Psoas muscle (tissue), 7 donors: ENCODE measurements at regions not wholly inside any gene's neighbourhood (a gene's known extent, or its start where the extent isn't known, plus 50 kb on each side); places are given as distances from the start of the nearest gene placed in this dataset.

Experiments used
- ATAC-seq, 4 donors: fragments of 200-7000 bp; cut with Tn5 transposase; one replicate each; pipeline ENCODE4 v1.9.1; 2020; ENCODE audit warnings: moderate library complexity in 3 of 4, mild to moderate bottlenecking in 2 of 4
- DNase-seq, 2 donors: peaks; one replicate each; pipeline ENCODE4 v3.0.0-alpha.2; 2020
- H3K27ac ChIP-seq: fragments of 200-600 bp; one replicate; pipeline ENCODE4 v1.8.0; 2022
- H3K27me3 ChIP-seq, 3 donors: fragments of 200-600 bp in 1 of 3; one replicate each; pipeline versions ENCODE4 v1.6.1 to v1.8.0; 2013 to 2022; ENCODE audit warnings: low read length in 2 of 3, mild to moderate bottlenecking in 2 of 3, moderate library complexity in 1 of 3; ENCODE audit not compliant: insufficient read depth in 3 of 3
- H3K36me3 ChIP-seq, 2 donors: fragments of 200-600 bp in 1 of 2; one replicate each; pipeline versions ENCODE4 v1.6.1 to v1.8.0; 2013 to 2022; ENCODE audit warnings: low read depth in 1 of 2, mild to moderate bottlenecking in 1 of 2, moderate library complexity in 1 of 2; ENCODE audit not compliant: insufficient read depth in 1 of 2
- H3K4me1 ChIP-seq: fragments of 200-600 bp; one replicate; pipeline ENCODE4 v1.8.0; 2022
- H3K4me3 ChIP-seq: fragments of 200-600 bp; one replicate; pipeline ENCODE4 v1.8.0; 2022; ENCODE audit warnings: mild to moderate bottlenecking
- H3K9me3 ChIP-seq: fragments of 200-600 bp; one replicate; pipeline ENCODE4 v1.8.0; 2022
- CTCF ChIP-seq: fragments of 200-600 bp; IDR thresholded peaks from one replicate; pipeline ENCODE4 v1.8.0; 2022; ENCODE audit warnings: antibody characterized with exemption
- WGBS, 3 donors: extraction: QIAGEN DNeasy Blood & Tissue Kit; methylation state at CpG; one replicate each; pipeline versions ENCODE4 v1.1.6 to v1.1.7; 2013; 5-methylcytosine and 5-hydroxymethylcytosine counted together
- intact Hi-C, 2 donors: fragments of 100-400 bp; cut with DNase I; formaldehyde crosslinking; loops; one replicate each; pipeline versions ENCODE4 v1.11.0 to v1.14.2; 2022
- donor health status: healthy with polysubstance abuse.
- donor health status: DM: no; HTN: no; CAD: no; lungs with moderate emphysema.
- donor health status: Bipolar disorder and iron deficiency.
- donor health status: healthy.
- donor health status: DM: yes; HTN: yes; CAD: no.
- donor health status: DM: no; HTN: no; CAD: no.
- donor health status: DM: yes; HTN: yes; CAD: no.

GRCh38 chr10:44662051-44662450 lies 249.1 kb upstream of the TMEM72 start:
- DNase-seq = no peak
- H3K9me3 ChIP-seq = no peaks in the 10 kb centered on the region
- H3K4me3 ChIP-seq = no peak overlapping the region
- H3K4me1 ChIP-seq = no peaks in the 10 kb centered on the region
- TF ChIP-seq CTCF = no peak
- no peak for ATAC-seq
- intact Hi-C loops = no loop called here
- WGBS, 3 donors = 36 to 60% (median 53%) methylated on average over 6 of the region's 6 CpGs
- H3K27ac ChIP-seq = no peak overlapping the region
- no peaks in the 10 kb centered on the region for H3K27me3 ChIP-seq
- no peaks in the 10 kb centered on the region for H3K36me3 ChIP-seq

- no peaks in the 10 kb centered on the region for H3K4me1 ChIP-seq
- no peak for ATAC-seq
- intact Hi-C loops = no loop called here
- H3K4me3 ChIP-seq = no peak overlapping the region
- H3K36me3 ChIP-seq = no peaks in the 10 kb centered on the region
- no peak overlapping the region for H3K27ac ChIP-seq
- DNase-seq = no peak
- no peaks in the 10 kb centered on the region for H3K9me3 ChIP-seq
- no peaks in the 10 kb centered on the region for H3K27me3 ChIP-seq
- no peak for TF ChIP-seq CTCF
Observed at GRCh38 chr10:44668336-44668735, 242.8 kb upstream of the TMEM72 start.

GRCh38 chr10:44671319-44671718 lies 239.8 kb upstream of the TMEM72 start:
- Histone ChIP-seq H3K36me3 (no peaks in the 10 kb centered on the region), H3K27ac (no peak overlapping the region), H3K4me1 (no peaks in the 10 kb centered on the region), H3K9me3 (no peaks in the 10 kb centered on the region), H3K4me3 (no peak overlapping the region), H3K27me3 (no peaks in the 10 kb centered on the region)
- ATAC-seq (no peak), DNase-seq (no peak)
- intact Hi-C loops = no loop called here
- no peak for TF ChIP-seq CTCF

- TF ChIP-seq CTCF = no peak
- DNase-seq = no peak
- H3K9me3 ChIP-seq = no peaks in the 10 kb centered on the region
- no peaks in the 10 kb centered on the region for H3K36me3 ChIP-seq
- H3K27ac ChIP-seq = no peak overlapping the region
- H3K27me3 ChIP-seq = no peaks in the 10 kb centered on the region
- WGBS, 3 donors = 14 to 31% (median 24%) methylated on average over 3 of the region's 3 CpGs
- intact Hi-C loops = no loop called here
- ATAC-seq = no peak
- H3K4me1 ChIP-seq = no peaks in the 10 kb centered on the region
- H3K4me3 ChIP-seq = no peak overlapping the region
Observed at GRCh38 chr10:44673245-44673983, 237.7 kb upstream of the TMEM72 start.
